HG03571 (cell line): ENCODE measurements at regions not wholly inside any gene's neighbourhood (a gene's known extent, or its start where the extent isn't known, plus 50 kb on each side); places are given as distances from the start of the nearest gene placed in this dataset.

Experiments used
- ATAC-seq: cut with Tn5 transposase; IDR thresholded peaks from one replicate; pipeline ENCODE4 v1.9.1; 2021; ENCODE audit not compliant: unreplicated experiment

GRCh38 chr5:2196989-2197619, 314.4 kb upstream of the IRX4 start:
- ATAC-seq, result no peak

GRCh38 chr5:2196416-2196815, 313.7 kb upstream of the IRX4 start:
- no peak for ATAC-seq

GRCh38 chr5:2194949-2195348, 312.2 kb upstream of the IRX4 start:
- ATAC-seq, result no peak

- ATAC-seq, result no peak
Measured at GRCh38 chr5:2194236-2194555, 311.5 kb upstream of the IRX4 start.

GRCh38 chr5:2193542-2194235, 311.0 kb upstream of the IRX4 start:
- ATAC-seq, result no peak

- no peak for ATAC-seq
Measured at GRCh38 chr5:2193142-2193541, 310.4 kb upstream of the IRX4 start.

GRCh38 chr5:2192496-2192895, 309.8 kb upstream of the IRX4 start:
- no peak for ATAC-seq

GRCh38 chr5:2191972-2192371, 309.2 kb upstream of the IRX4 start:
- ATAC-seq, result no peak

- ATAC-seq, result no peak
Measured at GRCh38 chr5:2190549-2190948, 307.8 kb upstream of the IRX4 start.

- ATAC-seq, result no peak
Measured at GRCh38 chr5:2188661-2189060, 305.9 kb upstream of the IRX4 start.

- ATAC-seq, result no peak
Measured at GRCh38 chr5:2188137-2188536, 305.4 kb upstream of the IRX4 start.

GRCh38 chr5:2187687-2188086, 305.0 kb upstream of the IRX4 start:
- ATAC-seq, result no peak

- no peak for ATAC-seq
Measured at GRCh38 chr5:2187156-2187555, 304.4 kb upstream of the IRX4 start.

- ATAC-seq, result no peak
Measured at GRCh38 chr5:2186472-2187015, 303.8 kb upstream of the IRX4 start.

- no peak for ATAC-seq
Measured at GRCh38 chr5:2185646-2186471, 303.1 kb upstream of the IRX4 start.

GRCh38 chr5:2184563-2185540, 302.1 kb upstream of the IRX4 start:
- no peak for ATAC-seq

GRCh38 chr5:2184026-2184366, 301.3 kb upstream of the IRX4 start:
- ATAC-seq, result no peak

GRCh38 chr5:2183154-2184025, 300.7 kb upstream of the IRX4 start:
- ATAC-seq, result no peak

- ATAC-seq, result no peak
Measured at GRCh38 chr5:2182020-2182419, 299.3 kb upstream of the IRX4 start.

GRCh38 chr5:2181557-2181956, 298.8 kb upstream of the IRX4 start:
- ATAC-seq, result no peak
